Rectal smooth muscle tissue (tissue), 1 donor: ENCODE measurements at regions not wholly inside any gene's neighbourhood (a gene's known extent, or its start where the extent isn't known, plus 50 kb on each side); places are given as distances from the start of the nearest gene placed in this dataset.
A peak's percentile ranks its signal among the peaks of the same experiment; 100 is the strongest.
"Not testable (repeated sequence)": the region's sequence is repeated elsewhere in the genome, so short reads cannot be mapped to it uniquely, and the experiment has no call there.

ENCODE experiments used
- H3K27ac ChIP-seq: one replicate; pipeline ENCODE4 v1.7.0; 2013; ENCODE audit warnings: low read depth, low read length, inconsistent platforms
- H3K27me3 ChIP-seq: one replicate; pipeline ENCODE4 v1.7.0; 2013; ENCODE audit warnings: low read length; ENCODE audit not compliant: control insufficient read depth, insufficient read depth
- H3K36me3 ChIP-seq: one replicate; pipeline ENCODE4 v1.7.0; 2013; ENCODE audit warnings: low read length; ENCODE audit not compliant: control insufficient read depth, insufficient read depth
- H3K4me1 ChIP-seq: one replicate; pipeline ENCODE4 v1.7.0; 2013; ENCODE audit warnings: low read length; ENCODE audit not compliant: control insufficient read depth, insufficient read depth
- H3K4me3 ChIP-seq: one replicate; pipeline ENCODE4 v1.7.0; 2013; ENCODE audit warnings: low read length
- H3K9ac ChIP-seq: one replicate; pipeline ENCODE4 v1.7.0; 2013; ENCODE audit warnings: low read length

- H3K4me3 ChIP-seq, H3K4me1 ChIP-seq, H3K27ac ChIP-seq, H3K27me3 ChIP-seq, H3K9ac ChIP-seq: not testable (repeated sequence)
- H3K36me3 ChIP-seq: peaks cover 18% of the 10 kb centered on the region
These were observed 59.8 kb upstream of the TNK2 start for GRCh38 chr3:195968104-195968503.

GRCh38 chr3:195967387-195967720 is 59.0 kb upstream of the TNK2 start:
- H3K4me3 ChIP-seq, H3K4me1 ChIP-seq, H3K27me3 ChIP-seq, H3K9ac ChIP-seq, H3K27ac ChIP-seq: not testable (repeated sequence)
- H3K36me3 ChIP-seq: peaks cover 18% of the 10 kb centered on the region

GRCh38 chr3:195966563-195967386 is 58.4 kb upstream of the TNK2 start:
- not testable (repeated sequence) for H3K27ac ChIP-seq, H3K4me1 ChIP-seq, H3K9ac ChIP-seq, H3K27me3 ChIP-seq, H3K4me3 ChIP-seq
- H3K36me3 ChIP-seq: peaks cover 18% of the 10 kb centered on the region

- not testable (repeated sequence) for H3K36me3 ChIP-seq, H3K9ac ChIP-seq, H3K4me1 ChIP-seq, H3K27me3 ChIP-seq, H3K27ac ChIP-seq, H3K4me3 ChIP-seq
These were observed 56.9 kb upstream of the TNK2 start for GRCh38 chr3:195965217-195965616.

GRCh38 chr3:195964318-195965107 is 56.2 kb upstream of the TNK2 start:
- not testable (repeated sequence) for H3K4me1 ChIP-seq, H3K27ac ChIP-seq, H3K36me3 ChIP-seq, H3K9ac ChIP-seq, H3K27me3 ChIP-seq, H3K4me3 ChIP-seq

GRCh38 chr3:195962222-195962621 is 53.9 kb upstream of the TNK2 start:
- H3K4me3 ChIP-seq, H3K9ac ChIP-seq, H3K27me3 ChIP-seq, H3K4me1 ChIP-seq, H3K27ac ChIP-seq, H3K36me3 ChIP-seq: not testable (repeated sequence)

- H3K27me3 ChIP-seq, H3K27ac ChIP-seq, H3K4me3 ChIP-seq, H3K9ac ChIP-seq, H3K36me3 ChIP-seq, H3K4me1 ChIP-seq: not testable (repeated sequence)
These were observed 52.8 kb upstream of the TNK2 start for GRCh38 chr3:195960971-195961775.

- not testable (repeated sequence) for H3K9ac ChIP-seq, H3K4me1 ChIP-seq, H3K27me3 ChIP-seq, H3K36me3 ChIP-seq, H3K4me3 ChIP-seq
- peak overlapping the region; percentile 73 for H3K27ac ChIP-seq
These were observed 51.8 kb upstream of the TNK2 start for GRCh38 chr3:195960164-195960563.

- not testable (repeated sequence) for H3K9ac ChIP-seq, H3K4me1 ChIP-seq
These were observed 51.2 kb upstream of the TNK2 start for GRCh38 chr3:195959367-195960157.

GRCh38 chr3:195958736-195959135 is 50.4 kb upstream of the TNK2 start:
- H3K4me1 ChIP-seq, H3K36me3 ChIP-seq, H3K4me3 ChIP-seq, H3K9ac ChIP-seq, H3K27me3 ChIP-seq: not testable (repeated sequence)
- peak overlapping the region; percentile 61 for H3K27ac ChIP-seq

More at GRCh38 chr3:195959367-195960157, 51.2 kb upstream of the TNK2 start:
- peak overlapping the region; percentile 61 for H3K27ac ChIP-seq
- not testable (repeated sequence) for H3K36me3 ChIP-seq, H3K27me3 ChIP-seq, H3K4me3 ChIP-seq
